ENCODE measurements at regions not wholly inside any gene's neighbourhood (a gene's known extent, or its start where the extent isn't known, plus 50 kb on each side); places are given as distances from the start of the nearest gene placed in this dataset.

GRCh38 chr20:22829356-22829755 is 205.8 kb upstream of the SSTR4 start (continued):
- TF ChIP-seq HMGXB3 (CRISPR knock-in tag; IDR thresholded peaks at IDR 0.05; ENCODE audit: borderline replicate concordance) (no peak), ZFP36 (IDR thresholded peaks at IDR 0.05; ENCODE audit: borderline replicate concordance, low read depth, low read length, partially characterized antibody) (no peak), CHD2 (IDR thresholded peaks at IDR 0.05; ENCODE audit: low read depth, low read length) (no peak), FOSL2 (CRISPR knock-in tag; IDR thresholded peaks at IDR 0.05) (no peak), REPIN1 (CRISPR knock-in tag; IDR thresholded peaks at IDR 0.05; ENCODE audit: borderline replicate concordance, low read depth) (no peak)

- Histone ChIP-seq H3K9ac (ENCODE audit: insufficient read depth, low read depth, low read length) (no peak overlapping the region), H3K79me2 (ENCODE audit: insufficient read depth, low read length) (no peaks in the 10 kb centered on the region), H3K9me3 (ENCODE audit: low read length) (no peaks in the 10 kb centered on the region), H2AFZ (ENCODE audit: low read length) (no peak overlapping the region), H3K4me3 (replicated peaks in 1 of 3; ENCODE audit: insufficient read depth in 1 of 3, low read depth in 2 of 3, low read length in 3 of 3) (no peak overlapping the region), H3K27me3 (ENCODE audit: control insufficient read depth in 1 of 2, insufficient read depth in 2 of 2, low read length in 2 of 2) (no peaks in the 10 kb centered on the region; a peak in 1 of 5 replicates), H3K4me2 (ENCODE audit: low read depth, low read length) (no peak overlapping the region), H3K4me1 (ENCODE audit: insufficient read depth, low read length) (no peaks in the 10 kb centered on the region), H4K20me1 (ENCODE audit: insufficient read depth, low read length) (no peaks in the 10 kb centered on the region), H3K27ac (ENCODE audit: extremely low read length, insufficient read depth, low read length) (no peak overlapping the region), H3K36me3 (replicated peaks in 1 of 2; ENCODE audit: control insufficient read depth in 1 of 2, insufficient read depth in 2 of 2, low read length in 2 of 2) (no peaks in the 10 kb centered on the region)
- no peak for TF ChIP-seq ATF7-NPFF (CRISPR knock-in tag; IDR thresholded peaks at IDR 0.05; ENCODE audit: low read depth)
- no peak for TF ChIP-seq ZNF709 (CRISPR knock-in tag; IDR thresholded peaks at IDR 0.05)
- no peak for TF ChIP-seq ATF6 (CRISPR knock-in tag; conservative IDR thresholded peaks at IDR 0.05)
- TF ChIP-seq ISL2 (CRISPR knock-in tag; IDR thresholded peaks at IDR 0.05) = no peak
- no peak for TF ChIP-seq ARNT2 (CRISPR knock-in tag; IDR thresholded peaks at IDR 0.05; ENCODE audit: low read depth)
- no peak for TF ChIP-seq MAZ (IDR thresholded peaks at IDR 0.05; ENCODE audit: borderline replicate concordance, low read depth, low read length)
- no peak for TF ChIP-seq MAZ (CRISPR knock-in tag; IDR thresholded peaks at IDR 0.05; ENCODE audit: low read depth)
- peak; percentile 98 for TF ChIP-seq ATF7 (IDR thresholded peaks at IDR 0.05)
- no peak for TF ChIP-seq ATF7 (CRISPR knock-in tag; IDR thresholded peaks at IDR 0.05)
- ChIA-PET CTCF (ENCODE audit: low intra/inter-chr PET ratio, low total read pairs) (no interaction called here), POLR2A (no interaction called here)
- FAIRE-seq (no peak), ATAC-seq (no peak), DNase-seq (ENCODE audit: low spot score) (no peak)
- WGBS (ENCODE audit: low lambda C conversion rate) = under 1% methylated on average over 2 of the region's 2 CpGs
- in situ Hi-C loops (cut with HindIII; ENCODE audit: extremely low pct_ligation_motif_present, low pct_unique_long_range_greater_than_20kb) (no loop called here), intact Hi-C loops (cut with micrococcal nuclease; ENCODE audit: unreplicated experiment) (no loop called here)
- BruUV-seq (replicated peaks) = no TSS peak
Observed at GRCh38 chr20:22830138-22830537, 205.0 kb upstream of the SSTR4 start.

Measured in HepG2 (cell line).